Neural cell (in vitro differentiated cells): ENCODE measurements at regions not wholly inside any gene's neighbourhood (a gene's known extent, or its start where the extent isn't known, plus 50 kb on each side); places are given as distances from the start of the nearest gene placed in this dataset.

ENCODE experiments used
- EP300 ChIP-seq: fragments of 450-650 bp; conservative IDR thresholded peaks from 2 replicates; pipeline ENCODE4 v1.6.1; 2014; ENCODE audit warnings: antibody characterized with exemption, mild to moderate bottlenecking, moderate library complexity; ENCODE audit not compliant: poor library complexity, severe bottlenecking
- EZH2 ChIP-seq: fragments of 200-600, 300-800 bp; shearing (Covaris generic), sonication (generic); IDR thresholded peaks from 2 replicates; pipeline ENCODE4 v1.6.1; 2014; ENCODE audit warnings: antibody characterized with exemption, low read length, borderline replicate concordance, mild to moderate bottlenecking; ENCODE audit not compliant: insufficient read depth, poor library complexity, severe bottlenecking
- MXI1 ChIP-seq: fragments of 450-650 bp; conservative IDR thresholded peaks from 2 replicates; pipeline ENCODE4 v1.6.1; 2014; ENCODE audit warnings: antibody characterized with exemption, mild to moderate bottlenecking; ENCODE audit not compliant: poor library complexity, severe bottlenecking
- POLR2AphosphoS5 ChIP-seq: IDR thresholded peaks from 2 replicates; pipeline ENCODE4 v1.6.1; 2012
- RAD21 ChIP-seq: fragments of 450-650 bp; conservative IDR thresholded peaks from 2 replicates; pipeline ENCODE4 v1.6.1; 2014; ENCODE audit warnings: antibody characterized with exemption, mild to moderate bottlenecking, moderate library complexity
- TF ChIP-seq, protein P1 (sequence below): fragments of 450-650 bp; IDR thresholded peaks from 2 replicates; pipeline ENCODE4 v1.5.1; 2014; ENCODE audit warnings: antibody characterized with exemption, mild to moderate bottlenecking, moderate library complexity; ENCODE audit not compliant: poor library complexity, severe bottlenecking

- TF ChIP-seq, protein P1, sequence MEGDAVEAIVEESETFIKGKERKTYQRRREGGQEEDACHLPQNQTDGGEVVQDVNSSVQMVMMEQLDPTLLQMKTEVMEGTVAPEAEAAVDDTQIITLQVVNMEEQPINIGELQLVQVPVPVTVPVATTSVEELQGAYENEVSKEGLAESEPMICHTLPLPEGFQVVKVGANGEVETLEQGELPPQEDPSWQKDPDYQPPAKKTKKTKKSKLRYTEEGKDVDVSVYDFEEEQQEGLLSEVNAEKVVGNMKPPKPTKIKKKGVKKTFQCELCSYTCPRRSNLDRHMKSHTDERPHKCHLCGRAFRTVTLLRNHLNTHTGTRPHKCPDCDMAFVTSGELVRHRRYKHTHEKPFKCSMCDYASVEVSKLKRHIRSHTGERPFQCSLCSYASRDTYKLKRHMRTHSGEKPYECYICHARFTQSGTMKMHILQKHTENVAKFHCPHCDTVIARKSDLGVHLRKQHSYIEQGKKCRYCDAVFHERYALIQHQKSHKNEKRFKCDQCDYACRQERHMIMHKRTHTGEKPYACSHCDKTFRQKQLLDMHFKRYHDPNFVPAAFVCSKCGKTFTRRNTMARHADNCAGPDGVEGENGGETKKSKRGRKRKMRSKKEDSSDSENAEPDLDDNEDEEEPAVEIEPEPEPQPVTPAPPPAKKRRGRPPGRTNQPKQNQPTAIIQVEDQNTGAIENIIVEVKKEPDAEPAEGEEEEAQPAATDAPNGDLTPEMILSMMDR = no peak
- TF ChIP-seq POLR2AphosphoS5 (no peak), EP300 (no peak), MXI1 (no peak), EZH2 (no peak), RAD21 (no peak)
These were observed 72.1 kb downstream of the OR13A1 start for GRCh38 chr10:45243261-45243660.
